GM18951 (cell line): ENCODE measurements at regions not wholly inside any gene's neighbourhood (a gene's known extent, or its start where the extent isn't known, plus 50 kb on each side); places are given as distances from the start of the nearest gene placed in this dataset.
"Not testable (repeated sequence)": the region's sequence is repeated elsewhere in the genome, so short reads cannot be mapped to it uniquely, and the experiment has no call there.

Experiments used
- POLR2A ChIP-seq: IDR thresholded peaks from 4 replicates; pipeline ENCODE4 v1.6.1; 2011; ENCODE audit warnings: mild to moderate bottlenecking; ENCODE audit not compliant: insufficient read length, insufficient read depth; ENCODE audit errors: extremely low read depth
- in situ Hi-C: fragments of 300-500 bp; cut with MboI; formaldehyde crosslinking; loops from one replicate; pipeline ENCODE4 v1.12.0; 2022; ENCODE audit warnings: low sequenced_read_pairs, mixed read lengths, inconsistent platforms; ENCODE audit not compliant: unreplicated experiment

DNA sequence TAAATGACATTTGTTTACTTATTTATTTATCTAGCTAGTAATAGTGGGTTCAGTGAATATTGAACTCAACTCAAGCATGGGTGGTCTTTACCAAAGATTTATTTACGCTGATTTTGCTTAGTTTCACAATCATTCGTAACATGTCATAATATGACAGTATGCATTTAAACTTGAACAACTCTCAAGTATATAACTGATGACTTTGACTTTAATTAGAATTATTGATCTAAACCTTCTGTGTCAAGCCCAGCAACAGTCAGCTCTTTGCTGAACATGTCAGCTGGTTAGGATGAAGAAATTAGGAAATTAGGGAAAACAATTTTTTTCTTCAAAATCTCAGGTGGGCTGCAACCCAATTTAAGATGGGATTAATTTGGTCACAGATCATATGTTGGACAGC is 210.5 kb upstream of the G2E3 start:
- no peak for TF ChIP-seq POLR2A
- in situ Hi-C loops: no loop called here

DNA sequence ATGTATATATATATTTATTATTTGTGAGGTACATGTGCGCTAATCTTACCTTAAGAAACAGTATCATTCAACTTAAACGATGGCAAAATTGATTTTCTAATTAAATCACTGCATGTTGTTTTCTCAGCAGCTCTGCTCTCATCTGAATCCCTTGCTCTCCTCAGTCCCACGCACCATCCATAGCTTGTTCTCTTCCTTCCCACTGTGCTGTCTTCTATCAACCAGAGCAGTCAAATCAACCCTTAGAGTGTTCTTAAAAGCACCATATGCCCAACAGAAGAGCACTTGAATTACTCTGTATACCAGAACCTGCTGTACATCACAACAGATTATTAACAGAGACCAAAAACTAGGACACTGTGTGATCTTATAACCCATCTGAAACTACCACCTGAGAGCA is 209.4 kb upstream of the G2E3 start:
- in situ Hi-C loops: no loop called here
- no peak for TF ChIP-seq POLR2A

DNA sequence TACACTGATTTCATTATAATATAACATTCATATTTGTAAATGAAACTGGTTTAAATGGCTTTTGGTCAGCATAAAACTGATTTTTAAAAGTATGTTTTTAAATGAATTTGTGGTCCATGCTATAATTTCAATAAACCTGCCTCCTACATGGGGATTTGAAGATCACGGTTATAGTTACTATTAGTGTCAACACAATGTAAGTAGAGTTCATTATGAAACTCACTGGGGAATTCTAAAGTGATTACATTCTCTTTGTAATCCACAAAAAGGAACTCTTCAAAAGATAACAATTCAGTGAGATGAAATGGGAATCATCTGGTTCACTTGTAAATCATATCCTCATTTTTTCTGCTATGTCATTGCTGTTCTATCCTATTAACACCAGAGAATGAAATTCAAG is 204.5 kb upstream of the G2E3 start:
- in situ Hi-C loops: no loop called here
- no peak for TF ChIP-seq POLR2A

DNA sequence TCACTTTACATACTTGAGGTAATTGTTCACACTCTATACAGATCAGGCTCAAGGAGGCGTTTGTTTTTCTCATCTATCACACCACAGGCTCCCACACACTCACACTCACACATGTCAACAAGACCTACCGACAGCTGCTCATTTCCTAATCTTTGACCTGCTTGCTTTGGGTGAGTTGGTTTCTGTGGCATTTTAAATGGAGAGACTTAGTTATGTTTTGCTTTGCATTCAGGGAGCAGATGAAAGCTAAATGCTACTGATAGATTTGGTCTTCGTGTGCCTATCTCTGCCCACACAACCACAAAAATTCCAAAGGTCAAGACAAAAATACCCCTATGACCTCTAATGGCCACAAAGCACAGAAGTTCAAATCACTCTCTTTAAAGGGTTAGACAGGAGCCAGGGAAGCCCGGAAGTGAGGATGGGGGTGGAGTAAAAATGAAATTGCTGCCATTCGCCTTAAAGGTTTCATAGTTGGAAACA is 203.5 kb upstream of the G2E3 start:
- in situ Hi-C loops: no loop called here
- TF ChIP-seq POLR2A: no peak

DNA sequence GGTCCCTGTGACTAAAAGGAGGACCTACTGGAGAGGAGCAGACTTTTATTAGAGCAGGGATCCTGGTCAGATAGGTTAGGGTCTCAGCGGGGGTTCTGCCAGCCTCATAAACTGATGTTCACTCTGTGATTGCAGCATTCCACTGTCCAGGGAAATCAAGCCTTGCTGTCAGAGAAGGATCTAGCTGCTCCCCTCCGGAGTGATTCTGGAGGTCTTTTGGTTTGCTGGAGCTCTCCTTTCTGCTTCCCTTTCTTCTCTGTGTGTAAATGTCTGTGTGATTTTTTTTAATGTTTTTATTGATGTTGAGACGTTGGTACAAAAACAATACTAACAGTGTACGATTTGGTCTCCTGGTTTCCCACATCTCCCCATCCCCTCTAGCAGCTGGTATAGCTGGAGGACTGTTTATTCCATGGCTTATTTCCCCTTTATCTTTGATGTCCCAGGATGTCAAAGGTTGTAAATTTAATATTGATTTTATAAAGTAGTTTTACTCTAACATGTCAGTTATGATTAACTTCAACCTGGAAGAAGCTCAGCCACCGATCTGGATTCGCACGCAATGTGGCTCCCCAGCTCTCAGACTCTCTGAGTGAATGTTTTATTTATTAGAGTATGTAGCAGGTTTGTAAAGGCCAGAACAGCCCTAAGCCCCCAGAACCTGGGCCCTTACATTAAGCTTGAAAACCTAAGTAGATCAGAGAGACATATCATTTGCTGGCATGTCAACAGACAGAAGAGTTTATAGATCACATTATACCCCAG is 202.3 kb upstream of the G2E3 start:
- in situ Hi-C loops: no loop called here
- TF ChIP-seq POLR2A: no peak

DNA sequence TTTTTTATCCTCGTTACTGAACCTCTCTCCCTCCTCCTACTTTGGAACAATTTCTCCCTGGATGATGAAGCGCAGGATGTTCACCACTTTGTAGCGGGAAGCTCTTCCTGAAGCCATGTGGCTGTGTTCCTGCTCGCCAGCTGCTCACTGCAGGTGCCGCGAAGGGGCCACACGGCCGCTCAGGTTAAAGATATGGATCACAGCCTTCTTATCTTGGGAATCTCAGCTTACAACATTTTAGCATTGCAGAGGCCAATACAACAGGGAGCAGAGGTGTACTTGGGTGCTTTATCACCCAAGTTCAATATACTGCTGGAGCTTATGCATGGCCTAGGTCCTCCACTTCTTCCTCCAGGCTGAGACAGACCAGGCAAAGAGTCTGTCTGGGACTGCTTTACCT is 201.2 kb upstream of the G2E3 start:
- TF ChIP-seq POLR2A: no peak
- in situ Hi-C loops: no loop called here

DNA sequence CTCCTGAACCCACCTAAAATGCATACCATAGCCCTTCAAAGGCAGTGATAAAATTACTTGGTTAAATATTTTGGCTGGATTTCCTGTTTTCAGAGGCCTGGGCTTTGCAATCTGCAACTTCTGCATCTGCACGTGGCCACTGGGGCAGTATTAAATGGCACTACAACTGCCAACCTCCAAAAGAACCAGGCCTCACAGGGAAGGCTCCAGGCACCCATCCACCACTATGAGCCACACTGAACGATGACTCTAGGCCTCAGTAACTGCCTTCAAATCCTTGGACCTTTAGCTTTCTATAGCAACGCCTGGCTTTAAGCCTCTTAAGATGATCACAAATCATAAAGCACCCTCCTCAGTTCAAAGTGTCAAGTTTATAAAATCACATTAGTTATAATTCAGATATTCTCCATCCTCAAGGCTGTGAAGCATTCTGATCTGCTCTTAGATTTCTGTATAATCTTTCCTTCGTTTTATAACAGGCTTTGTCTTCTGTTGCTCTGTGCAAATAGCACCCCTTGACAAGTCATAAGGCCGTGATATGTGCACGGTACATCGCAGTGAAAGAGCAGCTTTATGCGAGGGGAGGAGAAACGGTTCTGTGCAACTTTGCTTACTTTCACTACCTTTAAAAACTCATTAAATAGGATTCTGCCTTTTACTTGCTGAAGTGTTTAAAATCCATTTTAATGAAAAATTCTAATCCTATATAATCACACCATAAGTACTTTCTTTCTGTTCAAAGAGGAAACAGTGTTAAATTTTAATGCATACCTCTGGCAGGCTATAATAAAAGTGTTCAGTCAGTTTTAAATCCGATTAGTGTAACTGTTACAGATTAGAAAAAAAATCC is 196.4 kb upstream of the G2E3 start:
- TF ChIP-seq POLR2A: no peak
- in situ Hi-C loops: no loop called here

DNA sequence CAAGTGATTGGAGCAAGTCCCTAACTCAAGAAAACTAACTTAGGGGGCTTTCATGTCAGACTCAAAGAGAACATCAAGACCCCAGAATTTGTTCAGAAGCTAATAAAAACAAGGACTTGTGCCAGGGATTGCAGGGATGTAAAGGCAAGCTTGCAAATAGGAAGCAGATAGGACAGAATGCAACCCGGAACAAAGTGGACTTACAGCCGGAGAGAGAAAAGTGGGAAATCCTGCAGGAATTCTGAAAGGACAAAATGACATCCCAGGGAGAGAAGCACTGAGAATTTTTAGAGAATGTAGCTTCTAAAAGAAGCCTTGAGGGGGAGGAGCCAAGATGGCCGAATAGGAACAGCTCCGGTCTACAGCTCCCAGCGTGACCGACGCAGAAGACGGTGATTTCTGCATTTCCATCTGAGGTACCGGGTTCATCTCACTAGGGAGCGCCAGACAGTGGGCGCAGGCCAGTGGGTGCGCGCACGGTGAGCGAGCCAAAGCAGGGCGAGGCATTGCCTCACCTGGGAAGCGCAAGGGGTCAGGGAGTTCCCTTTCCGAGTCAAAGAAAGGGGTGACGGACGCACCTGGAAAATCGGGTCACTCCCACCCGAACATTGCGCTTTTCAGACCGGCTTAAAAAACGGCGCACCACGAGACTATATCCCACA is 195.6 kb upstream of the G2E3 start:
- in situ Hi-C loops: not testable (repeated sequence)

DNA sequence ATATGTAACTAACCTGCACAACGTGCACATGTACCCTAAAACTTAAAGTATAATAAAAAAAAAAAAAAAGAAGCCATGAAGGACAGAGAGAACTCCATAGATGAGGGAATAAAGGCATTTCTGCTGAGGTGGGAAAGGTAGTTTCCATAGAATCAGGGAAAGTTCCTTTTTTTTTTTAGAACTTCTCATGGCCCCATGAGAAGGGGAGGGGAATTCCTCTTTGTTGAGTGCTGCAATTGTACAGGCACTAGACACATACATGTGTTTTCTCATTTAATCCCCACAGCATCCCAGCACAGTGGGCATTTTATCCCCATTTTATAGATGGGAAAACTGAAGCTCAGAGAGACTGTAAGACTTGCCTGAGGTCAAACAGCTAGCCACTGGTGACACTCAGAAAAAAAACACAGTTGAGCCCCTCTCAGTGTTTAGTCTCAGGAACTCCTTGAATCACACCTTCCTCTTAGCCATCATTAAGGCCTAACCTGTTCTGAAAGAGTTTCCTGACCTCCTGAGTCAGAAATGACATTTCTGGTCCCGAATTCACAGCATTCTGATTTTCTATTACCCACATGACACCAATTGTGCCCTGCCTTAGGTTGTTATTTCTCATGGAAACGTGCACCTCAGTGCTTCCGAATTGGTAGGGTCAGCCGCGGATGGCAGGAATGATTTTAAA is 189.3 kb upstream of the G2E3 start:
- TF ChIP-seq POLR2A: no peak

DNA sequence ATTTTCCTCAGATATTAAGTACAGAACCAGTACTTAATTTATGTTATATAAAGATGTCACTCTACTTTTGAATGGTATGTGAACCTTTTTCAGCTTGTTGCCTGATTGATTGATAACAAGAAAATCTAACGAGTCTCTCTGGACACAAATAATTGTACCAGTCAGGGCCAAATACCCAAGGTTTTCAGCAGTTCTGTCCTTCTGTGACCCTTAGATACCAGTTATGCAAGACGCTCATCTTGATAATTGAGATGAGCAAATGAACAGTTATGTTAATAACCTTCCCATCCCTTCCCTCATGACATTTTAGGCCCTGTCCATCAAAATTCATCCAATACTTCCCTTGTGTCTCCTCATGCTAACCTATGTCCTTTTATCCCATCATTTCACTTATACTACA is 185.9 kb upstream of the G2E3 start:
- no peak for TF ChIP-seq POLR2A
- in situ Hi-C loops: no loop called here

More for the DNA sequence above, 189.3 kb upstream of the G2E3 start:
- in situ Hi-C loops: no loop called here

DNA sequence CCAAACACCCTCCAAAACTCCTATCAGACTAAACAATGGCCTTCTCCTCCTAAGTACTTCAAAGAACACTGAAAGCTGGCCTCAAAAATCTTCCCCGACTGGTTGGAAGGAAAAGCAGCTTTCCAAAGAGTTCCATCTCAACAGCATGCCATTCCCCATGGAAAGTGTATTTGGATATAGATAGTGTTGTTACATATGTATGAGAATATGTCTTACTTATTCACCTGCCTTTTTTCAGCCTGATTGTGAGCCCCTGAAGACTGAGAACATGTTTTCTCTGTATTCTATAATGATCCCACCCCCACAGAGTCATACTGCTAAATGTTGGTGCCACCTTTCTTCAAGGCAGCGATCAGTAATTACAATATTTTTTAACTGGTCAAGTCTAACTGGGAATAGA is 185.4 kb upstream of the G2E3 start:
- in situ Hi-C loops: no loop called here
- TF ChIP-seq POLR2A: no peak

DNA sequence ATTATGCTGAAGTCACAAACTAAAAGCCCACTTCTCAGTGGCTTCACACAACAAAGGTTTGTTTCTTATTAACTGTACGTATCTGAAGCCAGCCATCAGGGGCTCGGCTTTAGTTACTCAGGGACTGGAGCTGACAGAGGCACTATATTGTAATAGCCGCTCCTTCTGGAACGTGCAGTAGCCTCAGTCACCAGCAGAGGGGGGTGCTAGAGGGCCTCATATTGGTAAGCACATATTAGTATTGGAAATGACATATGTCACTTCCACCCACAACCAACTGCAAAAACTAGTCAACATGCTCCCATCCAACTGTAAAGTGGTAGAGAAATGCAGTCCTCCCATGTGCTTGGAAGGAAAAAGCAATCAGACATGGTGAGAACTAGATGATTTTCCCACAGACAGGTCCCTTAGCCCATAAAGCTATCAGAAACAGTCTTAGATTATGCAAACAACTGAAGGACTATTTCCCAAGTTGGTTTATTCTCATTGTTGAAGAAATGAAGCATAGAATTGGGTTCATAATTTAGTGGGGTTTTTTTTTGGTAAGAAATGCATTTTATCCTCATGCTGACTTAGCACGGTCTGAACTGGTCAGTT is 183.6 kb upstream of the G2E3 start:
- no peak for TF ChIP-seq POLR2A
- in situ Hi-C loops: no loop called here

DNA sequence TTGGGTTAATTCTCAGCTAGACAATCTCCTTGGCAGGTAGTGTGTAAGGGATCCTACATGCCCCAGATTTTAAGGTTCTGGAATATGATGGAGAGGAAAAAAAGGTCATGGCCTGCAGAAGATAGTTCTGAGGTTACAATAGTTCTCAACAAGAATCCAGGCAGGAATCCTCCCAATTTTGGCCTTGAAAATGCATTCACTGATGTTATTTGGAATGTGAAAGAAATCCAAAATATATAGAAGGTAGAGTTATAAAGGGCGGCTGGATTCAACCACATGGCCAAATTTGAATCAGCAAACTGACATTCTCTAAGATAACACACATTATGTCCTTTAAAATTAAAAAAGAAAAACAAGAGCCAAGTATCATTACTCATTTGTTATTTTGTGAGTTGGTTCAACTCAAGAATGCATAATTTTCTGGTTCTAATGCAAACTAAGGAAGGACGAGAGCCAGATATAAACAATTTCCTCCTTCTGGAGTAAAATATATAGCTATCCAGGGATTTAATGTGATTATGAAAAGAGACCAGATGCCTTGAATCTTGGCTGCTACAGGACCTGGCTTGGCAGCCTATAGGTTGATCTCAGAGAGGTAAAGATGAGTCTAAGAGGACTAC is 177.0 kb upstream of the G2E3 start:
- in situ Hi-C loops: no loop called here
- no peak for TF ChIP-seq POLR2A

DNA sequence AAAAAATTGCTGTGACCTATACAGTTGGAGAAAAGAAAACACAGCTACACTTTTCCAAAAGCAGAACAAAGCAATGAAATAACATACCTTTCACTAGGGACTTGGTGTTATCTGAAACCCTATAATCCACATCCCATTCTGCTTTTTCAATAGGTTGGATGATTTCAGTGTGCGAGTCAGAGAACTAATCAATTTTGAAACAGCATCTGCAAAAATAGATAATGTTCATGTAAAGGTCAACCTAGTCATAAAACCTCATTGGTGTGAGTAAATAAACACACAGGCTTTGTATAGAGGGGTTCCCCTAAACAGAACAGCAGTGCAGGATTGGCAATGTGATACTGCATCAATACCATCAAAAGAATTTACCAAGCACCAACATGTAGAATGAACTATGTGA is 173.0 kb upstream of the G2E3 start:
- in situ Hi-C loops: no loop called here
- TF ChIP-seq POLR2A: no peak
